IMR-90 (cell line): ENCODE measurements at regions not wholly inside any gene's neighbourhood (a gene's known extent, or its start where the extent isn't known, plus 50 kb on each side); places are given as distances from the start of the nearest gene placed in this dataset.

Experiments
- CTCF ChIP-seq: conservative IDR thresholded peaks from 2 replicates; pipeline ENCODE4 v1.5.1; 2012; ENCODE audit warnings: mild to moderate bottlenecking, low read depth, low read length, improper control_type of control experiment
- MXI1 ChIP-seq: IDR thresholded peaks from 2 replicates; pipeline ENCODE4 v1.6.1; 2012; ENCODE audit warnings: low read depth, mild to moderate bottlenecking, low read length, moderate library complexity, borderline replicate concordance
- POLR2A ChIP-seq: IDR thresholded peaks from 2 replicates; pipeline ENCODE4 v1.6.1; 2012; ENCODE audit warnings: mild to moderate bottlenecking, low read depth, low read length
- RFX5 ChIP-seq: IDR thresholded peaks from 2 replicates; pipeline ENCODE4 v1.8.0; 2012; ENCODE audit warnings: low read depth, mild to moderate bottlenecking, low read length, moderate library complexity
- SMC3 ChIP-seq: fragments of 150-350 bp; IDR thresholded peaks from 2 replicates; pipeline ENCODE4 v1.6.1; 2016; ENCODE audit warnings: low read depth, mild to moderate bottlenecking, antibody characterized with exemption, low read length, moderate library complexity
- USF2 ChIP-seq: fragments of 150-350 bp; IDR thresholded peaks from 2 replicates; pipeline ENCODE4 v1.6.1; 2017; ENCODE audit warnings: mild to moderate bottlenecking, antibody characterized with exemption, low read length, low read depth

GRCh38 chr13:76123548-76123947, 487.4 kb downstream of the LMO7 start:
- TF ChIP-seq CTCF: no peak
- no peak for TF ChIP-seq POLR2A
- no peak for TF ChIP-seq MXI1
- TF ChIP-seq RFX5: no peak
- no peak for TF ChIP-seq SMC3
- no peak for TF ChIP-seq USF2
